ENCODE measurements at regions not wholly inside any gene's neighbourhood (a gene's known extent, or its start where the extent isn't known, plus 50 kb on each side); places are given as distances from the start of the nearest gene placed in this dataset.
"Not testable (repeated sequence)": the region's sequence is repeated elsewhere in the genome, so short reads cannot be mapped to it uniquely, and the experiment has no call there.

DNA sequence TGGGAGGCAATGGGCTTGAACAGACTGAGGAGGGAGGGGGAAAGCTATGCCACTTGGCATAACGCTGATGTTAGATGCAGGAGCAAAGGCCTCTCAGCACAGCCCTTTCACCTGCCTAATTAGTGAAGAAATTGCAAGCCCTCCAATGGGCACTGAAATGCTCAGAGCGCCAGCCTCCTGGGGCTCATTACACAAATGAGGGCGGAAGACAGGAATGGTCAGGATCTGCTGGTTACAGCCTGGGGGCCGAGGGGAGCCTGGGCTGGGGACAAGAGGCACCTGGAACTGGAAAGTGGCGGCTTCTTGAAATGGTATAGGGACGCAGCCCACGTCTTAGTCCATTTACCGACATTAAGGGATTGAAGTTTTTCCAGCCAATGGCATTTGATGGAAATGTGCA is 50.2 kb upstream of the PLET1 start:
- no peak for FAIRE-seq

DNA sequence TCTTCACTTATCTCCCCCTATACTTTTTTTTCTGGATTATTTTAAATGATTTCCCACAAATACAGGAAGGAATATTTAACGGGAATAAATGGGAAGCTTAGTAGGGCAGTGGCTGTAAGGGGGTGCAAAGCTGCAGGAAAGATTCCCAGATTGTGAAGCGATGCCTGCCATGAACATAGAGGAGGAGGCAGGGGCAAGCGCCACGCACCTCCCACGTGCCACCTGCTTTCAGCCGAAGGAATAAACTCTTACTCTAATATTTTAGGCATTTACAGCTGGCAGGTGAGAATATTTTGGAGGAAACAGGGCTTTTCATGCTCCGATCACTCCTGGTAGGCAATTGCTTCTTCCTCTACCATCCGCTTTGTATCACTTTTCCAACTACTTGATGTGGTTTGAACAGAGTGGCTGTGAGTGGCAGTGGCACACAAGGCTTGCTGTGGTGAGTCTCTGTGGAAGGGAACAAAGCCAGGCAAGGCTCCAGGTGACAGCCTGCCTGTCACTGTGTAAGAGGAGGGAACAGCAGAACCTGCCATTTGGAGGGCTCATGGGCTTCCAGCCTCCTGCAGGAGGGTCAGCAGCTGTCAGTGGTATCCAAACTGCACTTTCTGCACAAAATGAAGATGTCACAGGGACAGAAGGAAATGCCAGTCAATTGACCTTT is 54.5 kb upstream of the PLET1 start:
- no peak for FAIRE-seq

DNA sequence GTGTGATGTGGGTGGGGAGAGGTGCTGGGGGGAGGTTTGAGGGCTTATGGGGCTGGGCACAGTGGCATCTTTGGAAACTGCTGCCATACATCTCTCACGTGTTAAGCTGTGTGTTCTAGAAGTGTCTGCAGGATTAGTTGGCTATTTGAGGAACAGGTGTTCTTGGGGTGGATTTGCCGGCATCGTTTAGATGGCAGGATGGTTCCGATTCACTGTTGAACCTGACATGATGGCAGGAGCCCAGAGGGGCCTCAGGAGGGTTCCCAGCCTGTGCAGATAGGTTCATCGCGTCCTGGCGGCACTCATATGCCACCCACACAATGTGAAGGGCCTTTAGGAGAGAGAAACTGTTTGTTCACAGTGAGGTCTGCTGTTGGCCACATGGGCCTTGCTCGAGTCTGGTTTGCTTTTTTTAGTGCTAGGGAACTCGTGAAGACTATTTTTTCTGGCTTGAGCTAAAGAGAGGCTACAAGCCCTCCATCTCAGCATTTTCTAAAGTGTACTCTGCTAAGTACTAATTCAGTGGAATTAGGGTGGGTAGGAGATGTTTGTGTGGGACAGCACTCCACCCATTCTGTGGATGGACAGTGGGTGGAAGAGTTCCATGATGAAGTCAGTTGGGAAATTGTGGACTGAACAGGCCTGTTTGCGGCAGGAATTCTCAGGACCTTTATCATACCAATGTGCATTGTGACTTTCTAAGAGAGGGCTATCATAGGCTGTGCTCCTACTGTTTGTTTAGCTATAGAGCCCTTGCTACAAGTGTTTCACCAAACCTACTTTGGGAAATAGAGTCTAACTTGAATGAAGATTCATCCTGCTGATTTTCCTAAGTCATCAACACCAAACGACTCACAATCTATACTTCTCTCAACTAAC is 55.4 kb upstream of the PLET1 start:
- no peak for FAIRE-seq

DNA sequence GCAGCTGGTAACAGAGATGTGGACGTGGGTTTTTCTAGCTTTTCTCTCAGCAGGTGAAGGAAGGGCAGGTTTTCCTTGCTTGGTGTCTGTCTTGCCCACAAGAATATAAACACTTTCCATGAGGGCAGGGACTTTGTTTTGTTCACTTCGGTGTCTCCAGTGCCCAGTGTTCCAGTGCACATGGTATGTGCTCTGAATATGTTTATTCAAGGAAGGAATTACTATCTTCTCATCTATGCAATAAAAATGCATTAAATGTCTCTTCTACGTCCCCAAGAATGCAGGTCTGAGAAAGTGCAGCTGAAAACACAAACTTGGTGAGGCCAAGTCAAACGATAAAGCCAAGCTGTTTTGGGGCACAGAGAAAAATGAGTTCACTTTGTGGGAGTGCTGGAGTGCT is 56.3 kb upstream of the PLET1 start:
- no peak for FAIRE-seq

DNA sequence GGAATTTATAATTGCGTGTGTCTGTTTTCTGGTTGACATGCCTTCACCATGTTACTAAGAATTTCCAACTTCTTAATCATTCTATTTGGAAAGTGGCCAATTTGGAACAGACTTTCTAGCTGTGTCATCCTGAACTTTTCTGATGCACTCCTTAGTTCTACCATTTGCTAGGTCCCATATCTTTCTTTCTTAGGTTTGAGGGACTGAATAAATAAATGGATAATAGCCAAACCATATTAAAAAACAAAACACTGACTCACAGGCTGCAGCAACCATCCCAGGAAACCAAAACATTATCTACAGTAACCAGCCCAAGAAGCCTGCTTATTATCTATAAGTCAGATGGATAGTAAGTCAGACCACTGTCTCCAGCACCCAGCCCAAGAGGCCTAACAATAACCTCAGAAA is 57.5 kb upstream of the PLET1 start:
- FAIRE-seq, result no peak

DNA sequence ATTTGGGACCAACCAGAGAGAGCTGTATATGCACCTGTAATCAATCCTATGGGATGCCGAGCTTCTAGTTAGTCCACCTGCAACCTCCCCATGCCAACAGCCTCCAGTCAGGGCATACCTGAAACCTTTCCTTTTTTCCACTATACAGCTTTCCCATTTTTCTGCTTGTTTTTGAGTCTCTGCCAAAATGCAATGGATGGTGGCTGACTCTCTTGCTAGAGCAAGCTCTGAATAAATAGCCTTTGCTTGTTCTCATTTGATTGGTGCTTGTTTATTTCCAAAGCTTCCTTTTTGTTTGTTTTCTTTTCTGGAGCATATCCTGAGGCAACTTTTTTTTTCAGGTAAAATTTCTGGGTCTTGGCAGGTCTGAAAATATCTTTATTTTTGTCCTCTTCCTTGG is 58.0 kb upstream of the PLET1 start:
- no peak for FAIRE-seq

DNA sequence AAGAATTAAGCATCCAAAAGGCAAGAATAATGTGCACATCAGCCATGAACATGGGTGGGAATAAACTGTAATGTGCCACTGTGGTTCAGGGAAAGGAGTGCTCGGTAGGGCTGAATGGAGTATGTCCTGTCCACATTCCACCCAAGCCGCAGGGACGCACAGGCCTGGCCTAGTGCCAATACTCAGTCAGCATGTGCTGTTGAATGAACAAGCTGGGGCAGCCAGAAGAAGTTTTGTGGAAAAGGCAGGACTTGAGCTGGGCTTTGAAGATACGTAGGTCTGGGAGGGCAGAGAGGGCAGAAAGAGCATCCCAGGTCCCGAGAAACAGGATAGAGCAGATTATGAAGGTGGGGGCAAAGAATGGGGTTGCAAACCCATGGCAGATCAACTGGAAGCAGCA is 60.0 kb upstream of the PLET1 start:
- no peak for FAIRE-seq

DNA sequence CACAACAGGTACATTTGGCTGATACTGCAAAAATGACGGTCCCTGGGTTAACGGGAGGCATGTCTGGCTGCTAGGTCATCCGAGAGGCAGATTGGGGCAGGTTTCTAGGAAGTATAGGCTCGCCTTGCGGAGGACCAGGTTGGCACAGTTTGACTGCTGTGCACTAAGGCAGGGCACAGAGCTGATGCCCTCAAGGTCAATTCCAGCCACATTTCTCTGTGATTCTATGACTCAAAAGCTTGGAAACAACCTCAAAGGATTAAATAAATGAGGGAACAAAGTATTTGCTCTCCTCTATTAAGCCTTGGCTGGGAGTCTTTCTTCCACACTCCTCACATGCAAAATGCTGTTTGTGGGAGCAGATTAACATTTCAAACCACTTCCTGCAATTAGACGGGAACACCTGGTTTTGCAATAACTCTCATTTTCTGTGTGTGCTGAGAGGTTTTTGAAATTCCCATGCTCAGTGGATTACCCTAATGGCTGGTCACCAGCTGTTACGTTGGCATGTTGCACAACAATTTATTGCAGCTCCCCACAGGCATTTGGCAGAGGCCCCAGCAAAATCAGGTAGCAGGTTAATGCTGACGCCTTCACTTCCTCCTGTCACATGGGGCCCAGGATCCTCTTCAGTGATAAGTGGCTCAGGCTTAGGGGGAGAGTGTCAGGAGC is 61.0 kb upstream of the PLET1 start:
- no peak for FAIRE-seq

DNA sequence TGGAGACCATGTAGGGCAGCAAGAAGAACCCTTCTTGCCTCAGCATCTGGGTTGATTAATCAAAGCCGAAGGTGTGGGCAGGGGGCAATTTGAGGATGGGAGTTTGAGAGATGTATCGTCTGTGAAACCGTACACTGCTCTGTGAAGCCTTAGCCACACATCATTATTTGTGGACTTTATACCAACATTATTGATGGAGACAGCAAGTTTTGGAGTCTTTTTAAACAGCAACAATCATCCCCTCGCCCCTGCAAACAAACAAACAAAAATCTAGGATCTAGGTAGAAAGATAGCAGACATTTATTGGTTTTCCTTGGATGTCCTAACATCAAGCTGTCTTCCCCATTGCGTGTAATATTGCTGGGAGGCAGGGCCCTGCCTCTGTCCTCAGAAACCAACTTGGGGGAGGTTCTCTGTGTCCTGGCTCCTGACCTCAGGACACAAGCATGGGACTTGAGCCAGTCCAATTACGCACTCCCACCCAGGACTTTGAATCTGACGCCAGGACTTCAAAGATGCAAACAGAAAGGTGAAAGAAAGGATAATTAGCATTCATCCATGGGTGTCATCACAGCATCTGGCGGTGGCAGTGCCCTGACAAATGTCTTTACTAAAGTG is 61.6 kb upstream of the PLET1 start:
- FAIRE-seq, result no peak

DNA sequence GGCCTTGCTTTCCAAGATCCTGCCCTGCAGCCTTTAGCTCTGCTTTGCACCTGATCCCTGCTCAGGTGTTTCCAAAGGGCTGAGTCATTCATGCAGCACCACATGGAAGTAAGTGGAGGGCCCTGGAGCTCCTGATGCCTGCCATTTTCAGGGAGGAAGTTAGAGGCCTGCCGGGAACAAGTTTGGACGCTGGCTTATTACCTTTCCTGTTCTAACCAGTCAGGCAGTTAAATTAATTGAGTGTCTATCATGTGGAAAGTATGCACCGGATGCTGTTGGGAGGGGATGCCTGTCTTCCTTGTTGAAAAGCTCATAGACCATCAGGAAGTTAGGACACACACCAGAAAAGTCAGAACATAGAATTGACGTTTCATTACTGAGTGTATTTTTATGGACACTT is 73.7 kb upstream of the PLET1 start:
- no peak for FAIRE-seq

DNA sequence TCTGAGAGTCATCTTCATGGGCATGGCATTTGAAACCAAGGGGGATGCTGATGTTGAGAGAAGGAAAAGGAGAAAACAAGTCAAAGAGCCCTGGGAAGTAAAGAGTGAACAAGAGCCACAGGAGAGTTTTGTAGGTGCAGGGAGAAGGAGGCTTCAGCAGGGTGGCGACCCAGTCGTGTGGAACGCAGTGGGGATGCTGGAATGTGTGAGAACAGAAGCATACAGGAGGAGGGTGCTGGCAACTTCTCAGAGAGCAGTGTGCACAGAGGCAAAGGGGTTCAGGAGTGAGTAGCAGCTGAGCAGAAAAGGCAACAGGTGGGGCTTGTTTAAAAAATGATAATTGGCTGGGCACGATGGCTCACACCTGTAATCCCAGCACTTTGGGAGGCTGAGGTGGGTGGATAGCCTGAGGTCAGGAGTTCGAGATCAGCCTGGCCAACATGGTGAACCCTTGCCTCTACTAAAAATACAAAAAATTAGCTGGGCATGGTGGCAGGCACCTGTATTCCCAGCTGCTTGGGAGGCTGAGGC is 75.8 kb upstream of the PLET1 start:
- FAIRE-seq, result no peak

DNA sequence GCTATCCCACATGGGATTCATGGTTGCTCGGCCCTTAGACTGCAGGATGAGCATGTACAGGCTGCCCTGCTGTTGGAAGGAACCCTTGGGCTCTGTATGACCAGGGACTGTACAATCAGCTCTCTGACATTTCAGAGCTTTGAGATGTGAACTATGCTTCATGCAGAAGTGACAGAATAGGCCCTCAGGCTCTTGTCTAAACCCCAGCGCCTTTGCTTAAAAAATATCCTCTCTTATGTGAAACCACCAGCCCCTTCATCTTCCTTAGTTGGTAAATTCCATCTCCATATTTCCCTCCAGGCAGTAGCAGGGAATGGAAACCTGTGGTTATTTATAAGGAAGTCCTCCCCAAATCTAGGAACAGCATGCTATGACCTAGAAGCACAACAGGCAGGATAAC is 78.9 kb upstream of the PLET1 start:
- FAIRE-seq, result no peak

DNA sequence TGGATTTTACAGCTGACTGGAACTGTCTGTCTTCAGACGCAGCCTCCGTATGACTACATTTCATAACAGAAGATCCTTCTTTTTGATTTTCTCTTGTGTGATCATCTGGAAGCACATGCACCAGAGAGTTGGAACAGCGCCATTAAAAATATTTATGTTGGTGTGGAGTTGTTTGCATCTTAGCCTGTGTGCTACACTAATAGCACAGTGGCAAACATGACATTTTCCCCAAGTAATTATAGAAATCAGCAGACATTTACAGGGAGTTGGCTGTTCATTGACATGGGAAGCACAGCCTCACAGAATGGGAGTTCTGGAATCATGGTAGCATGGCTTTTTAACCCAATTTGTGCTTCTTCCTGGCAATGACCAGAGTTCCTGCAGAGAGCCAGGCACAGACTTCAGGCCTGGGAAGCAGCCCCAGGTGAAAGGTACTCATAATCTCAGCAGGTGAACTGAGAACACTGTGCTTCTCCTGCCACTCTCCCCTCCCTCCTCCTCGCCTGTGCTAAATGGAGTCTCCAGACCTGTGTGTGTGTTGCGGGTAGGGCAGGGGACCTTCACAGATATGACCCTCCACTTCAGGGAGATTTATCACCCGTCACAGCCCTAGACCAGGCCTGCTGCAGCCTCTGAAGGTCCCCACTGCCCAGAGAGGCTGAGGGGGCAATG is 82.8 kb upstream of the PLET1 start:
- FAIRE-seq, result no peak

DNA sequence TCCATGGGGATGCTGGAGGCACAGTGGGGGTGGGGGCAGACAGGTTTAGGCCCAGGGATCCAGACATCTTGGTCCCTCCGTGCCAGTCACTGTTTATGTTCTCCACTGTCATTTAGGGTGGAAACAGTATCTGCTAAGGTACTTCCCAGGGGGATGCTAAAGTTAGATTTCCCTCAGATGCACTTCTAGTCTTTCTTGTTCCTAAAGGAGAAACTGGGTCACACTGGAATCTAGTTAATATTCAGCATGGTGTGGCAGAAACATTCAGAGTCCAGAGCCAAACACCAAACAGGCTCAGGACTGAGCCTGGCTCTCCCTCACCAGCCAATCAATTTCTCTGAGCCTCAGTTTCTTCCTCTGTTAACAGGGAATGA is 83.4 kb upstream of the PLET1 start:
- no peak for FAIRE-seq

DNA sequence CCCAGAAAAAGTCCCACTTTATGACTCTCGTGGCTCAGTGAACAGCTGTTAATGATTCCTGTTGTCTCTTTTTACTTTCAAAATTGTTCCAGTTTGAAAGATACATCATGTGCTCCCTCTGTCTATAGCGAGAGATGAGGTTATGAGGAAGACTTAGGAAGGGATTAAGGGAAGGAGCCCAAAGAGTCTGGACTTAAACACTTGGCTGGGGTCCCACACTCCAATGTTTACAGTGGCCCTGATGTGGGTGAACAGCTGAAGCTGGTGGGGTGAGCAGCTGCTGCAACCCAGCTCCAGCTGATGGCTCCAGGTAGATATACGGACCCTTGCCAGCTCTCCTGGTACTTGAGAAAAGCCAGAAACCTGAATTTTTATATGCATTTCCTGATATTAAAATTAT is 84.5 kb upstream of the PLET1 start:
- FAIRE-seq, result no peak

DNA sequence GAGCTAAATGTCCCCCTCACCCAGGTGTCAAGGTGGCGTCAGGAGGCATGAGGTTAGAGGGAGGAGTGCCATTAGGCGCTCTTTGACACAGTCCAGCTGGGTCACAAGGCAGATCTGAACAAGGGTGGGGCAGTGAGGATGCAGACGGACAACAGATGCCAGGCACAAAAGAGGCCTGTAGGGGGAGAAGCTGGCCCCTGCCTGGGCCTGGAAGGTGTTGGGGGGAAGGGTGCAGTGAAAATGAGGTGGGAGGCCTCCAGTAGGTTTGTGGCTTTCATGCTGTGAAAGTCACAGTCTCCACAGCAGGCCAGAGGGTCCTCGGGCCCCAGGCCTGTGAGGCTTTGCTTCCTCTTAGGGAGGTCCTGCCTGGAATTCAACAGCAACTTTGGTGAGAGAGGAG is 85.0 kb upstream of the PLET1 start:
- no peak for FAIRE-seq

DNA sequence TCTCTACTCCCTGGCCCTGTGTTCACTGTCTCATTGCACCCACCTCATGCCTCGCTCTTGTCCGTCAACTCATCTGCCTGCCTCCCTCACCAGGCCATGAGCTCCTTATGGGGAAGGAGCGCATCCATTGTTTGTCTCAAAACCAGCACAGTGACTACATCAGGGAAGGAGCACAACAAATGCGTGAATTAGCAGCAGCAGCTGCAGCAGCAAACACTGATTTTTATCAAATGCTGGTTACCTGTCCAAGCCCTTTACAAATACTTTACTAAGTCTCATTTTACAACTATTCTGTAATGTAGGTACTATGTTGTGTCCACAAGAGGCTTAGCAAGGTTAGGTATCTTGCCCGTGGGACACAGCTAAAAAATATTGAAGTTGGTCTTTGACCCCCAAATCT is 85.9 kb upstream of the PLET1 start:
- no peak for FAIRE-seq

DNA sequence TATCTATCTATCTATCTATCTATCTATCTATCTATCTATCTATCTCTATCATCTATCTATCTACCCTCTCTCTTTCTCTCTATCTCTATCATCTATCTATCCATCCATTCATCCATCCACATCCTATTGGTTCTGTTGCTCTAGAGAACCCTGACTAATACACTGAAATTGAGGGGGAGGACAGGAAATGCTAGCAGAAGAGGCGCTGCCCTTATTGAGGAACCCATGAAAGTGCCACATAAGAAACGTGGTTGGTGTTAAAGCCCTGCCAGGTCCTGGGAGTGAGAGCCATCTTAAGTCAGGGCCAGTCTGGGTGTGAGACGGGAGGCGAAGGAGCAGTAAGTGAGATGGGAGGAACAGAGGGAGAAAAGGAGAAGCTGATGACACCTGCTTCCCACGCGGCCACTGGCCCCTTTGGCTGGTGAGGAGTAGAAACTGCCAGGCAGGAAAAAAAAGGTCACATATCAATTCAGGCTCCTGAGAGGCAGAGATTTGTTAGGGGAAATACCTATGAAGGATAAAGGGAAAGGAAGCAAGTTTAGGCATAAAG is 87.9 kb upstream of the PLET1 start:
- FAIRE-seq, result no peak

DNA sequence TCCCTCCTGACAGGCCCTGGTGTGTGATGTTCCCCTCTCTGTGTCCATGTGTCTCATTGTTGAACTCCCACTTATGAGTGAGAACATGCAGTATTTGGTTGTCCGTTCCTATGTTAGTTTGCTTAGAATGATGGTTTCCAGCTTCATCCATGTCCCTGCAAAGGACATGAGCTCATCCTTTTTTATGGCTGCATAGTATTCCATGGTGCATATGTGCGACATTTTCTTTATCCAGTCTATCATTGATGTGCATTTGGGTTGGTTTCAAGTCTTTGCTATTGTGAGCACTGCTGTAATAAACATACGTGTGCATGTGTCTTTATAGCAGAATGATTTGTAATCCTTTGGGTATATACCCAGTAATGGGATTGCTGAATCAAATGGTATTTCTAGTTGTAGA is 90.8 kb upstream of the PLET1 start:
- FAIRE-seq, result not testable (repeated sequence)

DNA sequence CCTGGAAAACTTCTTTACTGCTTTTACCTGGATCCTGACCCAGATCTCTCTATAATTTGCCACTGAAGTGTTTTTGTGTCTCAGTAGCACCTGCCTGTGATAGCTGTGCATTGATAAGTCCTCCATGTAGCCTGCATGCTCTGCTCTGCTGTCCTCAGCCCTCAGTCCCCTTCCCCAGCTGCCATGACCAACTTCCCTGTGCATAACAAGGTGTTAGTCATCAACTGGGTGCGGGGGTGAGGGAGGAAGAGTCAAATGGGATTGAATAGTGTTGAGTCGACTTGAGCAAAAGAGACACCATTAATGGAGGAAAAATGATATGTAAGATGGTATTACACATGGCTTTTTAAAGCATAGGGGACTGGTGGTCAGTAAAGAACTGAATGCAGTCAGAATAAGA is 92.2 kb upstream of the PLET1 start:
- no peak for FAIRE-seq

DNA sequence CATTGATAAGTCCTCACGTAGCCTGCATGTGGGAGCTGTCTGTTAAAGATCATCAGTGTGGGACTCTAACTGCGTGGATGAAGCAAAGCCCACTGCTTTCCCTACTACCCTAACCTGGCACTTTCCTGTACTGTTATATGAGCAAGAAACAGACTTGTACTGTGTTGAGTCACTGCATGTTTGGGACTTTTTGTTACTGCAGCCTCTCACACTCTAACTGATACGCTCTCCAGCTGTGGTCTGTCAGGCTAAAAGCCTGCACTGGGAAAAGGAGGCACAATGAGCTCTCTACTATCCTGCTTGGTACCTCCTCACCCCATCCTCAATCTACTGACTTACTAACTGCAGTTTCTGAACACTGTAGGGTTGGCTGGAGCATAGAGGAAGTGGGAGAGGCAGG is 93.7 kb upstream of the PLET1 start:
- no peak for FAIRE-seq

DNA sequence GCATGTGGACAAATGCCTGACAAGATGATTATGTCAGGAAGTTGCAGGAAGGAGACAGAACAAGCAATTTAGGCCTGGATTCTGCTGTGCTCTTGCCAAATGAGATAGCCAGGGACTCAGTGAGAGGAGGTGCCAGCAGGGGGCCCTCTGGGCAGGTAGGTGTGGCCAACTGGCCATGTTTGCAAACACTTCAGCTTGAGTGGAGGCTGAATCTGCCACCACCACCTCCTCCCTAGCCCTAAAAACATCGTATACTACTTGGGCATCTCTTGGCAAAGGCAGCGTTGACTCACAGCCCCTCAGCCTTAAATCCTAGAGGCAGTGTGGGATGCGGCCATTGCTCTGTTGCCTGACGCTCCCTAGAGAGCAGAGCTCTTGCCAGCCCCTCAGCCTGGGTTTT is 95.1 kb upstream of the PLET1 start:
- FAIRE-seq, result no peak

DNA sequence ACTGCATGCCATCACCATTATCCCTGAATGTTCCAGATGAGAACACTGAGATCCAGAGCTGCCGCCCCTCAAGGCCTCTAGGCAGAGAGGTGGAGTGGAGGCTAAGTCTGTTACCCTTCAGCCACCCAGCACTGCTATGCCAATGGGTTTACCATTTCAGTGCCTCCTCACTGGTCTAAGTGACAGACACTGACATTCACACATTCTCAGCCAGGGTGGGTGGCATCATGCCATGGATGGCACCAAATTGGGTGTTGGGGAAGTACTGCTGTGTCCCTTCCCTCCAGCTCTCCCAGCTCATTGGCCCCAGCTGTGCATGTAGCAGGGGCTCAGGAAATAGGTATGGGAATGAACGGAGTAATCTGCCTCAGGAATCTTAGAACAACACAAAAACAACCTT is 96.8 kb upstream of the PLET1 start:
- no peak for FAIRE-seq
